Stimulated activated CD8-positive, alpha-beta memory T cell treated with anti-CD3 and anti-CD28 coated beads, Interleukin-15, amount 100 ng/mL, for 4 hours (primary cell): ENCODE measurements at regions not wholly inside any gene's neighbourhood (a gene's known extent, or its start where the extent isn't known, plus 50 kb on each side); places are given as distances from the start of the nearest gene placed in this dataset.

Experiments used
- DNase-seq, 2 donors: peaks; one replicate each; pipeline ENCODE4 v3.0.0-alpha.2; 2020; ENCODE audit warnings: low read depth in 2 of 2

- DNase-seq: no peak
These were observed 879.7 kb downstream of the QKI start for GRCh38 chr6:164294047-164294784.

GRCh38 chr6:164291224-164291623 is 876.7 kb downstream of the QKI start:
- no peak for DNase-seq

- no peak for DNase-seq
These were observed 875.6 kb downstream of the QKI start for GRCh38 chr6:164290101-164290500.

- no peak for DNase-seq
These were observed 871.5 kb downstream of the QKI start for GRCh38 chr6:164286011-164286410.

- no peak for DNase-seq
These were observed 869.1 kb downstream of the QKI start for GRCh38 chr6:164283574-164283973.

GRCh38 chr6:164276211-164276610 is 861.7 kb downstream of the QKI start:
- no peak for DNase-seq

- no peak for DNase-seq
These were observed 861.3 kb downstream of the QKI start for GRCh38 chr6:164275773-164276172.

- DNase-seq: no peak
These were observed 860.0 kb downstream of the QKI start for GRCh38 chr6:164274493-164274892.

GRCh38 chr6:164273491-164273890 is 859.0 kb downstream of the QKI start:
- no peak for DNase-seq

GRCh38 chr6:164266851-164267250 is 852.3 kb downstream of the QKI start:
- no peak for DNase-seq

- DNase-seq: no peak
These were observed 847.8 kb downstream of the QKI start for GRCh38 chr6:164262348-164262747.

GRCh38 chr6:164258421-164258820 is 843.9 kb downstream of the QKI start:
- no peak for DNase-seq

- no peak for DNase-seq
These were observed 838.4 kb downstream of the QKI start for GRCh38 chr6:164252948-164253347.

- no peak for DNase-seq
These were observed 837.8 kb downstream of the QKI start for GRCh38 chr6:164252291-164252690.

- DNase-seq: no peak
These were observed 832.6 kb downstream of the QKI start for GRCh38 chr6:164247106-164247505.

- no peak for DNase-seq
These were observed 831.6 kb downstream of the QKI start for GRCh38 chr6:164246082-164246481.

- no peak for DNase-seq
These were observed 829.4 kb downstream of the QKI start for GRCh38 chr6:164243949-164244348.

GRCh38 chr6:164243012-164243610 is 828.6 kb downstream of the QKI start:
- DNase-seq: no peak

- DNase-seq: no peak
These were observed 816.3 kb downstream of the QKI start for GRCh38 chr6:164230804-164231203.

- DNase-seq: no peak
These were observed 815.7 kb downstream of the QKI start for GRCh38 chr6:164230259-164230658.

GRCh38 chr6:164229716-164230115 is 815.2 kb downstream of the QKI start:
- no peak for DNase-seq

- DNase-seq: no peak
These were observed 813.5 kb downstream of the QKI start for GRCh38 chr6:164227952-164228522.

- no peak for DNase-seq
These were observed 802.3 kb downstream of the QKI start for GRCh38 chr6:164216839-164217238.
